ENCODE measurements at regions not wholly inside any gene's neighbourhood (a gene's known extent, or its start where the extent isn't known, plus 50 kb on each side); places are given as distances from the start of the nearest gene placed in this dataset.

GRCh38 chr5:105899726-105900125 is 1771.0 kb downstream of the EFNA5 start:
- Histone ChIP-seq H3K36me3 (ENCODE audit: control insufficient read depth, insufficient read depth, low read length) (no peaks in the 10 kb centered on the region), H3K27me3 (ENCODE audit: control insufficient read depth, insufficient read depth, low read length) (no peaks in the 10 kb centered on the region), H3K4me3 (ENCODE audit: low read depth, low read length) (no peak overlapping the region)
- no peak for DNase-seq (ENCODE audit: low read depth)
- TF ChIP-seq CTCF (IDR thresholded peaks at IDR 0.05; ENCODE audit: insufficient read depth, low read length, severe bottlenecking): no peak
- FAIRE-seq: no peak

- TF ChIP-seq CTCF (IDR thresholded peaks at IDR 0.05; ENCODE audit: insufficient read depth, low read length, severe bottlenecking): no peak
Observed at GRCh38 chr5:105898183-105898582, 1772.6 kb downstream of the EFNA5 start.

GRCh38 chr5:105885266-105885665 is 1785.5 kb downstream of the EFNA5 start:
- FAIRE-seq: no peak

More at GRCh38 chr5:105898183-105898582, 1772.6 kb downstream of the EFNA5 start:
- no peaks in the 10 kb centered on the region for H3K36me3 ChIP-seq (ENCODE audit: control insufficient read depth, insufficient read depth, low read length)
- no peak for FAIRE-seq
- DNase-seq (ENCODE audit: low read depth): no peak
- no peaks in the 10 kb centered on the region for H3K27me3 ChIP-seq (ENCODE audit: control insufficient read depth, insufficient read depth, low read length)
- no peak overlapping the region for H3K4me3 ChIP-seq (ENCODE audit: low read depth, low read length)

GRCh38 chr5:105882956-105883481 is 1787.7 kb downstream of the EFNA5 start:
- peak; percentile 74 for DNase-seq (ENCODE audit: low read depth)

More at GRCh38 chr5:105885266-105885665, 1785.5 kb downstream of the EFNA5 start:
- no peak for TF ChIP-seq CTCF (IDR thresholded peaks at IDR 0.05; ENCODE audit: insufficient read depth, low read length, severe bottlenecking)
- Histone ChIP-seq H3K36me3 (ENCODE audit: control insufficient read depth, insufficient read depth, low read length) (no peaks in the 10 kb centered on the region), H3K4me3 (ENCODE audit: low read depth, low read length) (no peak overlapping the region), H3K27me3 (ENCODE audit: control insufficient read depth, insufficient read depth, low read length) (no peaks in the 10 kb centered on the region)
- DNase-seq (ENCODE audit: low read depth): peak; percentile 66

GRCh38 chr5:105878402-105878801 is 1792.3 kb downstream of the EFNA5 start:
- FAIRE-seq: no peak
- no peak overlapping the region for H3K4me3 ChIP-seq (ENCODE audit: low read depth, low read length)
- H3K27me3 ChIP-seq (ENCODE audit: control insufficient read depth, insufficient read depth, low read length): no peaks in the 10 kb centered on the region
- TF ChIP-seq CTCF (IDR thresholded peaks at IDR 0.05; ENCODE audit: insufficient read depth, low read length, severe bottlenecking): no peak
- no peak for DNase-seq (ENCODE audit: low read depth)
- no peaks in the 10 kb centered on the region for H3K36me3 ChIP-seq (ENCODE audit: control insufficient read depth, insufficient read depth, low read length)

More at GRCh38 chr5:105882956-105883481, 1787.7 kb downstream of the EFNA5 start:
- no peak for TF ChIP-seq CTCF (IDR thresholded peaks at IDR 0.05; ENCODE audit: insufficient read depth, low read length, severe bottlenecking)
- no peak for FAIRE-seq
- Histone ChIP-seq H3K36me3 (ENCODE audit: control insufficient read depth, insufficient read depth, low read length) (no peaks in the 10 kb centered on the region), H3K4me3 (ENCODE audit: low read depth, low read length) (no peak overlapping the region), H3K27me3 (ENCODE audit: control insufficient read depth, insufficient read depth, low read length) (no peaks in the 10 kb centered on the region)

GRCh38 chr5:105877592-105877991 is 1793.1 kb downstream of the EFNA5 start:
- Histone ChIP-seq H3K4me3 (ENCODE audit: low read depth, low read length) (no peak overlapping the region), H3K36me3 (ENCODE audit: control insufficient read depth, insufficient read depth, low read length) (no peaks in the 10 kb centered on the region), H3K27me3 (ENCODE audit: control insufficient read depth, insufficient read depth, low read length) (no peaks in the 10 kb centered on the region)
- DNase-seq (ENCODE audit: low read depth) (peak; percentile 11), FAIRE-seq (no peak)
- no peak for TF ChIP-seq CTCF (IDR thresholded peaks at IDR 0.05; ENCODE audit: insufficient read depth, low read length, severe bottlenecking)
